ENCODE measurements at regions not wholly inside any gene's neighbourhood (a gene's known extent, or its start where the extent isn't known, plus 50 kb on each side); places are given as distances from the start of the nearest gene placed in this dataset.

DNA sequence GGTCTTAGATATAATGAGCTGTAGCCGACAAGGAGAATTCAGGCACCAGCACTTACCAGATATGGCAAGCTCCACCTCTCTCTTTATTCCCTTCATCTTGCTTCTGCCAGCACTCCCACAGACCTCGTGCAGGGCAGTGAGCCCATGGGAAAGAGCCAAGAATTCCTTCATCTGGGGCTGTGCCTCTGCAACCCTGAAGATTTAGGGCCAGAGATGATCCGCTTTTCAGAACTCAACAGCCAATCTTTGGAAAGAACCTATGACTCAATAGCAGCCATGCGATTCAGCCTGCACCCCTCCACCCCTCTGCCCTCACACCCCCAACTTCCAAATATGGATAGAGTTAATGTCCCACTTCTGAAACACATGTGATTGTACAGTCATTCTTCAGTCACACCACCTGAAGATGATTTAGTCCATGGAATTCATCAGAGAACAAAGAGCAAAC lies 533.7 kb upstream of the TNP1 start:
- TF ChIP-seq POLR2A (IDR thresholded peaks at IDR 0.05), result no peak
- TF ChIP-seq, protein P1, sequence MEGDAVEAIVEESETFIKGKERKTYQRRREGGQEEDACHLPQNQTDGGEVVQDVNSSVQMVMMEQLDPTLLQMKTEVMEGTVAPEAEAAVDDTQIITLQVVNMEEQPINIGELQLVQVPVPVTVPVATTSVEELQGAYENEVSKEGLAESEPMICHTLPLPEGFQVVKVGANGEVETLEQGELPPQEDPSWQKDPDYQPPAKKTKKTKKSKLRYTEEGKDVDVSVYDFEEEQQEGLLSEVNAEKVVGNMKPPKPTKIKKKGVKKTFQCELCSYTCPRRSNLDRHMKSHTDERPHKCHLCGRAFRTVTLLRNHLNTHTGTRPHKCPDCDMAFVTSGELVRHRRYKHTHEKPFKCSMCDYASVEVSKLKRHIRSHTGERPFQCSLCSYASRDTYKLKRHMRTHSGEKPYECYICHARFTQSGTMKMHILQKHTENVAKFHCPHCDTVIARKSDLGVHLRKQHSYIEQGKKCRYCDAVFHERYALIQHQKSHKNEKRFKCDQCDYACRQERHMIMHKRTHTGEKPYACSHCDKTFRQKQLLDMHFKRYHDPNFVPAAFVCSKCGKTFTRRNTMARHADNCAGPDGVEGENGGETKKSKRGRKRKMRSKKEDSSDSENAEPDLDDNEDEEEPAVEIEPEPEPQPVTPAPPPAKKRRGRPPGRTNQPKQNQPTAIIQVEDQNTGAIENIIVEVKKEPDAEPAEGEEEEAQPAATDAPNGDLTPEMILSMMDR (IDR thresholded peaks at IDR 0.05), result no peak
